GM18511 (cell line): ENCODE measurements at regions not wholly inside any gene's neighbourhood (a gene's known extent, or its start where the extent isn't known, plus 50 kb on each side); places are given as distances from the start of the nearest gene placed in this dataset.

Source experiments
- ATAC-seq: cut with Tn5 transposase; IDR thresholded peaks from one replicate; pipeline ENCODE4 v1.9.1; 2021; ENCODE audit warnings: mild to moderate bottlenecking, moderate library complexity; ENCODE audit not compliant: unreplicated experiment

DNA sequence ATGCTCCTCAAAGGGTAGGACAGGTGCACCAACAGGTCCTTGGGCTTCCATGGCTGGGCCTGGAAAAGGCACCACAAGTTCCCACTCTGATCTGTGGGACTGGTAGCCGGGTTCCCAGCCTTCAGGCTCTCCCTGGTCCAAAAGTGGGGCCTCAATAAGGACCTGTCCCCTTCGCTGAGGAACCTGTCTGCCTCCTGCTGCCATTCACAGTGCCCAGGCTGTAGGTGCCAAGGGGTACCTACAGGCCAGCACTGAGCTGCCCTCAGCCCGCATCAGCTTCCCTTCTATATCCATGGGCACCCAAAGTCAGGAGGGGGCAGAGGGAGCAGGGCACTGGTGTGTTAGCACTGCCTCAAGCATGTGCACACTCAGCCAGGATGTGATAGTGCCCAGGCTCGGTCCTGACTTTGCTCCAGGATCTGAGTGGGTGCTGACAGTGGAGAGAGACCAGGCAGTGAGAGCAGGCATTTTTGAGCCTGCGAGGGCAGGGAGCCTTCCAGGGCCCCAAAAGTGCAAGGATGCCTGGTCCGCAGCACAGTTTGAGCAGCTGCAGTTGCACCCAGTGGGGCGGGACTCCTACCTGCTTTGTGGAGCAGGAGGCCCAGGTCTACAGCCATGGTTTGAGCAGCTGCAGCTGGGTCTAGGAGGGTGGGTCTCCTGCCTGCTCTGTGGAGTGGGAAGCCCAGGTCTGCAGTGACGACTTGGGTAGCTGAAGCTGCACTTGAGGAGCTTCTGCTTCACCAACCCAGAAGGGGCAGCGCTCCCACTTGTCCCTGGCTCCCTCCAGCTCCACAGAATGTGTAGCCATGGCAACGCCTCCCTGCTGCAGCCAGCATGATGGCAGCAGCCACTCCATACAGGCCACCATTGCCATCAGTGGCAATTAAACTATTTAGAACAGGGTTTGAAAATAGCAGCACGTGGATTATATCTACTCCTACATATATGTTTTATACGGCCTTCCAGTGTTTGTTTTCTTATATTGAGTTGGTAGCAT, 376.4 kb downstream of the KCTD8 start:
- ATAC-seq = no peak

DNA sequence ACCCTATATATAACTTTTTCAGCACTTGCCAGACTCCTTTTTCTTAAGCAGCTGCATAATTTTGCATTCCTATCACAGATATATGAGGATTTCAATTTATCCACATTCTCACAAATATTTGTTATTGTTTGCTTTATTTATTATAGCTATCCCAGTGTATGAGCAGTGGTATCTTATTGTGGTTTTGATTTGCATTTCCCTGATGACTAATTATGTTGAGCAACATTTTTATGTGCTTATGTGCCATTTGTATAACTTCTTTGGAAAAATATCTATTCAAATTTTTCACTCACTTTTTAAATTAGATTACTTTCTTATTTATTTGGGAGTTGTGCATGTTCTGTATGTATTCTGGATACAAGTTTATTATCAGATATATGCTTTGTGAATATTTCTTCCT, 361.9 kb downstream of the KCTD8 start:
- no peak for ATAC-seq

DNA sequence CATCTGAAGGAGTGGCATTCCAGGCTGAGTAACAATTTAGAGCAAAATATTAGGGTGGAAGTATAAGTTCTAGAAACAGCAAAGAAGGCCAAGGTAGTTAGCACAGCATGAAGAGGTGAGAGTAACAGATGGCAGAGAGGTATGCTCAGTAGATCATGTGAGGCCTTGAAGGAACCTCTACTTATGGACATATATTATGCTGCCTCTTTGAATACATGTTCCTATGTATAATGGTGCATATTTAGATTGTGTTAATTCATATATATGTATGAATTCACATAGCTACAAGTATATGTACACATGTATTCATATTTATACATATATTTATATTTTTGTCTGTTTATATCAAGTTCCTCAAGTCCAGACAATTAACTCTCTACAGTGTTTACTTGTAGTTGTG, 355.2 kb downstream of the KCTD8 start:
- no peak for ATAC-seq

DNA sequence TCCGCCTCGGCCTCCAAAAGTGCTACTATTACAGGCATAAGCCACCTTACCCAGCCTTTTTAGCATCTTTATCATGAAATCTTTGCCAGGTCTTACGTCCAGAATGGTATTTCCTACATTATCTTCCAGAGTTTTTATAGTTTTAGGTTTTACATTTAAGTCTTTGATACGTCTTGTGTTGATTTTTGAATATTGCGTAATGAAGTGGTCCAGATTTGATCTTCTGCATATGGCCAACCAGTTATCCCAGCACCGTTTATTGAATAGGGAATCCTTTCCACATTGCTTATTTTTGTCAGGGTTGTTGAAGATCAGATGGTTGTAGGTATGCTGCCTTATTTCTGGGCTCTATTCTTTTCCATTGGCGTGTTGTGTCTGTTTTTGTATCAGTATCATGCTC, 349.6 kb downstream of the KCTD8 start:
- no peak for ATAC-seq

DNA sequence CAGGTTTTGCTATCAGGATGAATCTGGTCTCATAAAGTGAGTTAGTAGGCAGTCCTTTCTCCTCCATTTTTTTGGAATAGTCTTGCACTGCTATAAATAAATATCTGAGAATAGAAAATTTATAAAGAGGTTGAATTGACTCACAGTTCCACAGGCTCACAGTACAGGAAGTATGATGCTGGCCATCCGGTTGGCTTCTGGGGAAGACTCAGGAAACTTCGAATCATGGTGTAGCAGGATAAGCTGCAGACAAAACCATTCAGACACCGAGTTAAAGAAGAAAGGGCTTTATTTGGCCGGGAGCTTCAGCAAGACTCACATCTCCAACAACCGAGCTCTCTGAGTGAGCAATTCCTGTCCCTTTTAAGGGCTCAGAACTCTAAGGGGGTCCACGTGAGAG, 348.2 kb downstream of the KCTD8 start:
- no peak for ATAC-seq

DNA sequence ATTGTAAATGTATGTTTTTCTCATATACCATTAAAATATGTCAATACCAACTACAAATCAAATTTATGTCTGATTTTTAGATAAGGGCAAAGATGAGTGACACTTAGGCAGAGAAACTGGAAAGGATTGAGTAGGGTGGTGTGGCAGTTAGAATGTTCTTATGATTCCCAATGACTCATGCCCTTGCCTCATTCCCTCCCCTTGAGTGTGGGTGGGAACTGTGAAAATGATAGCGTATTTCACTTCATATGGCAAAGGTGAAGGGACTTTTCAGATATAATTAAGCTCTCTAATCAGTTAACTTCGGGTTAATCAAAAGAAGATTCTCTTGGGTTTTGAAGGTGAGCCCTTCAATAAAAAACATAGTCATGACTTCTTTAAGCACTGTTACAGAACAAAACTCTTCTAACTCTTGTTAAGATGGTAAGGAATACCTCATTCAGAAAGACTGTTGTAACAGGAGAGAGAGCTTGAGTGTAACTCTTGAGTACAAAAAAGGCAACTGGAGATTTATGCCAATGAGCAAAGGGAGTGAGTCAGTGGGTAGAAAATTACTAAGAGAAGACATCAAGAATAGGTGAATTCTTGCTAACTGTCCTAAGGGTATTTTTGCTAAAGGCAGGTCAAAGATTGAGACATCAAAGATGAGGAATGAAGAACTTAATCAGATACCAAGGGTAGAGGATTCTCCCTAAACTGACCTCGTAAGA, 329.5 kb downstream of the KCTD8 start:
- ATAC-seq = no peak

DNA sequence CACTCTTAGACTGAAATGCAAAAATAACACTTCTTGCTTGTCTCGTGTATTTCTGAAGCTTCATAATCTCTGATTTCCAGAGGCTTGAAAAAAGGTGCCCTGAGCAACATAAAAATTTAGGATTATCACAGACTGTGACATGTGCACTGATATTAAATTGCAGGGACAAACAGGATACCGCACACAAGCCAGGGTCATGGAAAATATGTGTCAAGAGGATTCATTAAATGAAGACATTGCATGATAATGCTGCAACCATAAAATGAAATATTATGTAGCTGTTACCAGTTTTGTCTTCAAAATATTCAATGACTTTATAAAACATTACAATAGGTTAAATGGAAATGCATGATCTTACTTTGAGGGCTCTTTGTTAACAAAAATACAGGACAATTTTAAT, 328.0 kb downstream of the KCTD8 start:
- ATAC-seq = no peak

DNA sequence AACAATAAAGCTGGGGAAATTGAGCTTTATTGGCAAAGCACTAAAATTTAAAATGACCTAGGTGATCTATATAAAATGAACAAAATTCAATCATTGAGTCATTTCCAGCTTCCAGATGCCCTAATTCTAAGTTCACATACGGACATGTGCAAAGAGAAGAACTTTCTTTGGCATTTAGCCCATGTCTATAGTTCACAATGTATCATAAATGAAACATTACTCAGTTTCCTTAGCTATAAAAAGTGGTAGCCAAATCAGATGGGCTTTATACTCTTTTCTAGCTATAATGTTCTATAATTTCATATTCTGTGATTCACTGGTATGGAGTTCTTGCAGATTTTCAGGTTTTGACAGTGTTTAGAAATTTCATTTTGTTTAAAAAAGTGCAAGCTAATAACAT, 327.4 kb downstream of the KCTD8 start:
- ATAC-seq = no peak
